ENCODE measurements at regions not wholly inside any gene's neighbourhood (a gene's known extent, or its start where the extent isn't known, plus 50 kb on each side); places are given as distances from the start of the nearest gene placed in this dataset.

- TF ChIP-seq CTCF (conservative IDR thresholded peaks at IDR 0.05 in 1 of 2, IDR thresholded peaks at IDR 0.05 in 1 of 2; ENCODE audit: extremely low read depth in 1 of 2, insufficient read depth in 1 of 2, low read depth in 1 of 2, low read length in 2 of 2) (no peak), EZH2 (IDR thresholded peaks at IDR 0.05; ENCODE audit: borderline replicate concordance, low read length) (no peak)
Observed at GRCh38 chr12:89126712-89127111, 225.6 kb downstream of the DUSP6 start.

Measured in mammary epithelial cell (primary cell).